ENCODE measurements at regions not wholly inside any gene's neighbourhood (a gene's known extent, or its start where the extent isn't known, plus 50 kb on each side); places are given as distances from the start of the nearest gene placed in this dataset.

GRCh38 chr21:24705201-24705600 is 902.1 kb downstream of the MRPL39 start:
- H3K4me3 Mint-ChIP-seq (ENCODE audit: low read depth): no peak overlapping the region
- no peaks in the 10 kb centered on the region for H3K27me3 Mint-ChIP-seq
- no peak for TF ChIP-seq CTCF (IDR thresholded peaks at IDR 0.05; ENCODE audit: unreplicated experiment)
- no peaks in the 10 kb centered on the region for H3K36me3 Mint-ChIP-seq (ENCODE audit: insufficient read depth)
- H3K27ac Mint-ChIP-seq: no peak overlapping the region
- H3K4me1 Mint-ChIP-seq (ENCODE audit: low read depth): no peaks in the 10 kb centered on the region
- H3K9me3 Mint-ChIP-seq (ENCODE audit: low read depth): peaks cover 18% of the 10 kb centered on the region
- DNase-seq (ENCODE audit: low spot score, unreplicated experiment): no peak

GRCh38 chr21:24693779-24694178 is 913.5 kb downstream of the MRPL39 start:
- Mint-ChIP-seq H3K27ac (no peak overlapping the region), H3K4me3 (ENCODE audit: low read depth) (no peak overlapping the region), H3K27me3 (no peaks in the 10 kb centered on the region), H3K9me3 (ENCODE audit: low read depth) (peaks cover 7% of the 10 kb centered on the region), H3K4me1 (ENCODE audit: low read depth) (peaks cover 3% of the 10 kb centered on the region), H3K36me3 (ENCODE audit: insufficient read depth) (no peaks in the 10 kb centered on the region)
- TF ChIP-seq CTCF (IDR thresholded peaks at IDR 0.05; ENCODE audit: unreplicated experiment): no peak
- no peak for DNase-seq (ENCODE audit: low spot score, unreplicated experiment)

- H3K4me3 Mint-ChIP-seq (ENCODE audit: low read depth): no peak overlapping the region
- H3K9me3 Mint-ChIP-seq (ENCODE audit: low read depth): peaks cover 6% of the 10 kb centered on the region
- H3K36me3 Mint-ChIP-seq (ENCODE audit: insufficient read depth): no peaks in the 10 kb centered on the region
- no peak for TF ChIP-seq CTCF (IDR thresholded peaks at IDR 0.05; ENCODE audit: unreplicated experiment)
- no peaks in the 10 kb centered on the region for H3K27me3 Mint-ChIP-seq
- no peaks in the 10 kb centered on the region for H3K4me1 Mint-ChIP-seq (ENCODE audit: low read depth)
- no peak for DNase-seq (ENCODE audit: low spot score, unreplicated experiment)
- no peak overlapping the region for H3K27ac Mint-ChIP-seq
Measured at GRCh38 chr21:24681456-24681855, 925.8 kb downstream of the MRPL39 start.

GRCh38 chr21:24671901-24672300 is 935.4 kb downstream of the MRPL39 start:
- H3K9me3 Mint-ChIP-seq (ENCODE audit: low read depth): peaks cover 3% of the 10 kb centered on the region
- H3K27me3 Mint-ChIP-seq: no peaks in the 10 kb centered on the region
- no peak overlapping the region for H3K27ac Mint-ChIP-seq

GRCh38 chr21:24658926-24659325 is 948.4 kb downstream of the MRPL39 start:
- no peak for TF ChIP-seq CTCF (IDR thresholded peaks at IDR 0.05; ENCODE audit: unreplicated experiment)
- no peak overlapping the region for H3K27ac Mint-ChIP-seq
- no peaks in the 10 kb centered on the region for H3K36me3 Mint-ChIP-seq (ENCODE audit: insufficient read depth)
- no peaks in the 10 kb centered on the region for H3K27me3 Mint-ChIP-seq
- peaks cover 15% of the 10 kb centered on the region for H3K9me3 Mint-ChIP-seq (ENCODE audit: low read depth)
- DNase-seq (ENCODE audit: low spot score, unreplicated experiment): no peak
- H3K4me3 Mint-ChIP-seq (ENCODE audit: low read depth): no peak overlapping the region
- H3K4me1 Mint-ChIP-seq (ENCODE audit: low read depth): no peaks in the 10 kb centered on the region

More at GRCh38 chr21:24671901-24672300, 935.4 kb downstream of the MRPL39 start:
- no peak overlapping the region for H3K4me3 Mint-ChIP-seq (ENCODE audit: low read depth)
- no peaks in the 10 kb centered on the region for H3K36me3 Mint-ChIP-seq (ENCODE audit: insufficient read depth)
- TF ChIP-seq CTCF (IDR thresholded peaks at IDR 0.05; ENCODE audit: unreplicated experiment): no peak
- no peak for DNase-seq (ENCODE audit: low spot score, unreplicated experiment)
- H3K4me1 Mint-ChIP-seq (ENCODE audit: low read depth): no peaks in the 10 kb centered on the region
